Activated naive CD8-positive, alpha-beta T cell treated with anti-CD3 and anti-CD28 coated beads for 36 hours (primary cell): ENCODE measurements at regions not wholly inside any gene's neighbourhood (a gene's known extent, or its start where the extent isn't known, plus 50 kb on each side); places are given as distances from the start of the nearest gene placed in this dataset.
"Not testable (repeated sequence)": the region's sequence is repeated elsewhere in the genome, so short reads cannot be mapped to it uniquely, and the experiment has no call there.

Experiments used
- DNase-seq: peaks from one replicate; pipeline ENCODE4 v3.0.0; 2021
- H3K27ac Mint-ChIP-seq: one replicate; pipeline ENCODE4 v1.8.0; 2022; ENCODE audit warnings: mild to moderate bottlenecking, moderate library complexity, mixed read lengths
- H3K27me3 Mint-ChIP-seq: one replicate; pipeline ENCODE4 v1.8.0; 2022; ENCODE audit warnings: mild to moderate bottlenecking, mixed read lengths
- H3K36me3 Mint-ChIP-seq: one replicate; pipeline ENCODE4 v1.8.0; 2021; ENCODE audit warnings: mild to moderate bottlenecking, mixed read lengths
- H3K4me1 Mint-ChIP-seq: one replicate; pipeline ENCODE4 v1.8.0; 2021; ENCODE audit warnings: mixed read lengths
- H3K4me3 Mint-ChIP-seq: one replicate; pipeline ENCODE4 v1.8.0; 2022; ENCODE audit warnings: mild to moderate bottlenecking, moderate library complexity, mixed read lengths
- H3K9me3 Mint-ChIP-seq: one replicate; pipeline ENCODE4 v1.8.0; 2022; ENCODE audit warnings: mixed read lengths

DNA sequence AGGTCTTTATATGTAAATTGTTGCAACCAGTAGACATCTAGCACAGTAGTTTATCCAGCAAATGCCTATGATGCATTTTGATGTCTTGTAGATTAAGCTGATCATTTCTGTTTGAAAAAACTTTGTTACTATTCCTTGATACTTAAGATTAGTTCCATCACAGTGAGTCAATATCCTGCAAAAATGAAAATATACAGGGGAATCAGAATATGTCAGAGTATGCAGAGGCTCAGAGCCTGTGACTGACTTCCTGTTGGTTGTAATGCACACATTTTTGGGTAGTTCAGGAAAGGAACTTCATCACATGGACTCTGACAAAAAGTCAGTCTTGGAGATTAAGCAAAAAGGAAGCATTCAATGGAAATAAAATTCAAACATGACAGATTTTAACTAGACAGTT, 815.5 kb downstream of the FAT4 start:
- Mint-ChIP-seq H3K4me1 (no peaks in the 10 kb centered on the region), H3K4me3 (no peak overlapping the region)

GRCh38 chr4:126136922-126137781, 822.4 kb downstream of the FAT4 start:
- Mint-ChIP-seq H3K4me1 (no peaks in the 10 kb centered on the region), H3K9me3 (peaks cover 3% of the 10 kb centered on the region), H3K27ac (no peak overlapping the region), H3K27me3 (no peaks in the 10 kb centered on the region), H3K4me3 (no peak overlapping the region), H3K36me3 (no peaks in the 10 kb centered on the region)
- no peak for DNase-seq

More for the DNA sequence above, 815.5 kb downstream of the FAT4 start:
- no peak for DNase-seq
- Mint-ChIP-seq H3K9me3 (peaks cover 1% of the 10 kb centered on the region), H3K27me3 (no peaks in the 10 kb centered on the region), H3K36me3 (no peaks in the 10 kb centered on the region), H3K27ac (no peak overlapping the region)

DNA sequence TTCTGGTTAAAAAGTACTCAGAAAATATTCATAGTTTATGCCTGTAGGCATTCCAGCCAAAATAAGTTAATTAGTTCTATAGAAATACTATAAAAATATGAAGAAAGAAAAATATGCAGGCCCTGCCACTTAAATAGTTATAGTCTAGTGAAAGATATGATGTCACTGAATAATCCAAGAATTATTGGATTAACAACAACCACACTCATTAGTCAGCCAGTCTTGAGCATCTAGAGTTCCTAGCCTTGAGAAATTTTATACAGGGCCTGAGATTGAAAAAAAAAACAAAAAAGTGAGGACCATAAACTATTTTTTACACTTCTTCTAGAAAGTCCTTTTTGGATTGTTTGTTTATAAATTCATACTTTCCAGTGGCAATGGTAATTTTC, 823.0 kb downstream of the FAT4 start:
- Mint-ChIP-seq H3K9me3 (peaks cover 3% of the 10 kb centered on the region), H3K4me3 (no peak overlapping the region), H3K4me1 (no peaks in the 10 kb centered on the region), H3K27me3 (no peaks in the 10 kb centered on the region), H3K27ac (no peak overlapping the region), H3K36me3 (no peaks in the 10 kb centered on the region)
- no peak for DNase-seq

- Mint-ChIP-seq H3K36me3 (no peaks in the 10 kb centered on the region), H3K27me3 (no peaks in the 10 kb centered on the region), H3K27ac (no peak overlapping the region), H3K9me3 (peaks cover 4% of the 10 kb centered on the region), H3K4me3 (no peak overlapping the region), H3K4me1 (no peaks in the 10 kb centered on the region)
- DNase-seq, result no peak
Observed at GRCh38 chr4:126144543-126145237, 829.9 kb downstream of the FAT4 start.

DNA sequence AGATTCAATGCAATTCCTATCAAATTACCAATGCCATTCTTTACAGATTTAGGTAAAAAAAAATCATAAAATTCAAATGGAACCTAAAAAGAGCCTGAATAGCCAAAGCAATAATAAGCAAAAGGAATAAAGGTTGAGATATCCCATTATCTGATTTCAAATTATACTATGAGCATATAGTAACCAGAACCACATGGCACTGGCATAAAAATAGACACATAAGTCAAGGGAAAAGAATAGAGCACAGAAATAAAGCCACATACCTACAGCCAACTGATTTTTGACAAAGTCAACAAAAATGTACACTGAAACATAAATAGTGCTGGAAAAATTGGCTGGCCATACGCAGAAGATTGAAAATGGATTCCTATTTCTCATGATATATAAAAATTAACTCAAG, 853.7 kb downstream of the FAT4 start:
- H3K9me3 Mint-ChIP-seq, result peaks cover 1% of the 10 kb centered on the region
- H3K4me1 Mint-ChIP-seq, result no peaks in the 10 kb centered on the region
- H3K4me3 Mint-ChIP-seq, result no peak overlapping the region
- no peak overlapping the region for H3K27ac Mint-ChIP-seq
- no peaks in the 10 kb centered on the region for H3K27me3 Mint-ChIP-seq
- no peak for DNase-seq
- H3K36me3 Mint-ChIP-seq, result no peaks in the 10 kb centered on the region

DNA sequence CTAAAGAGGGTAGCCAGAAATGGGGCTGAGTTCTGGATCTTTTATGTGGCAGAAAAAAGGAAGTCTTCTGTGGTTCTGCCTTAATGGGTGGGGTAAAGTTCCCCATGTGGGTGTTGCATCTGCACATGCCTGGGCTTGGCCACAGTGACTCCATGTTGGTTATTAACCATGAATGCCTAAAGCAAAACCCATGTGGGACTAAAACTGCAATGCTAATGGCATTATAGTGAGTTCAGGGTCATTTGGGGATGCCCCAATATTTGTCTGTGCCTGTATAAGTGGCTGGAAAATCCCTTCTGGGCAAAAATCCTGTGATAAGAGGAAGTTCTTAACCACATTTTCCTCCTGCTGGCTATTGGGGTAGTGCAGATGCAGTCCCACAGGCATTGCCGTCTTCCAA, 857.4 kb downstream of the FAT4 start:
- no peak overlapping the region for H3K4me3 Mint-ChIP-seq
- H3K27ac Mint-ChIP-seq, result no peak overlapping the region
- no peaks in the 10 kb centered on the region for H3K27me3 Mint-ChIP-seq
- no peaks in the 10 kb centered on the region for H3K4me1 Mint-ChIP-seq
- no peak for DNase-seq
- H3K36me3 Mint-ChIP-seq, result no peaks in the 10 kb centered on the region
- H3K9me3 Mint-ChIP-seq, result peaks cover 5% of the 10 kb centered on the region

- Mint-ChIP-seq H3K4me3 (no peak overlapping the region), H3K27ac (no peak overlapping the region), H3K4me1 (no peaks in the 10 kb centered on the region), H3K9me3 (peaks cover 6% of the 10 kb centered on the region), H3K36me3 (no peaks in the 10 kb centered on the region), H3K27me3 (no peaks in the 10 kb centered on the region)
- no peak for DNase-seq
Observed at GRCh38 chr4:126174627-126175026, 859.9 kb downstream of the FAT4 start.

DNA sequence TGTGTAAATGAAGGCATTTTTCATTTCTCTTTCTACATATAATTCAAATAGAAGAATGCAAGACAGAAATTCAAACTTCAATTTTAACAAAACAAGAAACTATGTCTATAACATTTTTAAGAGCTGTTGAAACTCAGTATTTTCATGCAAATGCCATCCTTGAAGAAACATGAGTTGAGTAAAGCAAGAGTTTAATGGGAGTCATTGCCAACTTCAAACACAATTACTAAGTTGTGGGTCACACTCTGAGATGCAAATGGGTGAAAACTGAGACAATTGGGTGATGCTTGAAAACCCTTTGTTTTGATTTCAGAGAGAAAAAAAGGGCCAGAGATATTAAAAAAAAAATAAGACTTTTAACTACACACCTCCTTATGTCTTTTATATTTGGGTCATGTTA, 865.9 kb downstream of the FAT4 start:
- Mint-ChIP-seq H3K36me3 (no peaks in the 10 kb centered on the region), H3K27me3 (no peaks in the 10 kb centered on the region), H3K9me3 (peaks cover 14% of the 10 kb centered on the region), H3K27ac (no peak overlapping the region), H3K4me3 (no peak overlapping the region), H3K4me1 (no peaks in the 10 kb centered on the region)
- DNase-seq, result no peak

GRCh38 chr4:126182336-126182735, 867.6 kb downstream of the FAT4 start:
- Mint-ChIP-seq H3K27ac (no peak overlapping the region), H3K9me3 (peaks cover 8% of the 10 kb centered on the region), H3K4me3 (no peak overlapping the region), H3K36me3 (no peaks in the 10 kb centered on the region), H3K4me1 (no peaks in the 10 kb centered on the region), H3K27me3 (no peaks in the 10 kb centered on the region)
- no peak for DNase-seq

DNA sequence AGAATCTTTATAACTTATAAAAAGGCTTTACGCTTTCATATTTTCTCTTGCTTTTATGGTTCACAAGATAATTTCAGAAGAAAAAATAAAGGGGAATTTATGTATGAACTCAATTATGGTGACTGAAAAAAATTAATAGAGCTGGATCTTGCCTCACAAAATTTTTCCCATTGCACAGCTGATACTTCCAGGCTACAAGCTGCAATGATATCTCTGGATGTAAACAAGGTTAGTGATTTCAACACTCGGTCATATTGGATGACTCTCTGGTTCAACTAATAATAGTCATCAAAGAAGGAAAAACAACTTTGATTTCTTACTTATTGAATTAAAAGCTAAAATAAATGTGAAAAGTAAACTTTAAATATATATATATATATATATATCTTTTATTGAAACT, 868.0 kb downstream of the FAT4 start:
- no peak for DNase-seq
- Mint-ChIP-seq H3K27me3 (no peaks in the 10 kb centered on the region), H3K4me3 (no peak overlapping the region), H3K4me1 (no peaks in the 10 kb centered on the region), H3K27ac (no peak overlapping the region), H3K9me3 (peaks cover 8% of the 10 kb centered on the region), H3K36me3 (no peaks in the 10 kb centered on the region)

GRCh38 chr4:126183206-126183605, 868.5 kb downstream of the FAT4 start:
- Mint-ChIP-seq H3K36me3 (no peaks in the 10 kb centered on the region), H3K9me3 (peaks cover 8% of the 10 kb centered on the region), H3K27me3 (no peaks in the 10 kb centered on the region), H3K4me1 (no peaks in the 10 kb centered on the region), H3K4me3 (no peak overlapping the region), H3K27ac (no peak overlapping the region)
- no peak for DNase-seq

DNA sequence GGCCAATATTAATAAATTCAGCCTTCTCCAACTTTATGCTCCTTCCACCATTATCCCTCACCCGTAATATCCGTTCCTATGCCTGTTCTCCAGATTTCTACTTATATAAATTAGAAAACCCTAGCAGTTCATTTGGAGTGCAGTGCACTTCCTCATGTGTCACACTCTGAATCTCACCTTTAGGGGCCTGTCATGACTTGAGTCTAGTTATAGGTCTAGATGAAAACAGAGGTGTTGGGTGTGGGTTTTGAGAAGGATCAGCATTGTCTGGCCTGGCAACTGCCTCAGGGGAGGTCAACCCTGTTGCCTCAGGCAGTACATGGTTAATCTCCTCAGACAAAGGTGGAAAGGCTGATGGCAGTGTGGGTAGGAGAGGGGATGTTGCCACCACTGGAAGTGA, 876.8 kb downstream of the FAT4 start:
- no peaks in the 10 kb centered on the region for H3K36me3 Mint-ChIP-seq
- peaks cover 2% of the 10 kb centered on the region for H3K9me3 Mint-ChIP-seq
- no peak overlapping the region for H3K27ac Mint-ChIP-seq
- H3K4me3 Mint-ChIP-seq, result no peak overlapping the region
- H3K27me3 Mint-ChIP-seq, result no peaks in the 10 kb centered on the region
- DNase-seq, result no peak
- H3K4me1 Mint-ChIP-seq, result no peaks in the 10 kb centered on the region

DNA sequence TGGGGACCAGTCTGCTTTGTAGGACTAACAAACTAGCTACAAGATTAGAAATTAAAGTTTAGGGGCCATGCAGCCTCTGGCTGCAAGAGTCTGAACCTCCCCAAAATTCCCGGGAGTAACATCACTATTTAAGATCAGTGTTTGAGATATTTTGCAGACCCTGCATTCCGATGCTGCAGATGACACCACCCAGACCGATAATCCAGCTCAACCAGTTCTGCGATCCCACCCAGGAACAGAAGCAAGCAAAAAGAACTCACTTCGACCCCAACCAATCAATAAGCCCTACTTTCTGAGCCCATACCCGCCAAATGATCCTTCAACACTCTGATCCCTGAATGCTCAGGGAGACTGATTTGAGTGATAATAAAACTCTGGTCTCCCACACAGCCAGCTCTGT, 877.8 kb downstream of the FAT4 start:
- Mint-ChIP-seq H3K36me3 (no peaks in the 10 kb centered on the region), H3K27me3 (no peaks in the 10 kb centered on the region), H3K9me3 (peaks cover 2% of the 10 kb centered on the region), H3K27ac (no peak overlapping the region), H3K4me3 (no peak overlapping the region), H3K4me1 (no peaks in the 10 kb centered on the region)
- no peak for DNase-seq

DNA sequence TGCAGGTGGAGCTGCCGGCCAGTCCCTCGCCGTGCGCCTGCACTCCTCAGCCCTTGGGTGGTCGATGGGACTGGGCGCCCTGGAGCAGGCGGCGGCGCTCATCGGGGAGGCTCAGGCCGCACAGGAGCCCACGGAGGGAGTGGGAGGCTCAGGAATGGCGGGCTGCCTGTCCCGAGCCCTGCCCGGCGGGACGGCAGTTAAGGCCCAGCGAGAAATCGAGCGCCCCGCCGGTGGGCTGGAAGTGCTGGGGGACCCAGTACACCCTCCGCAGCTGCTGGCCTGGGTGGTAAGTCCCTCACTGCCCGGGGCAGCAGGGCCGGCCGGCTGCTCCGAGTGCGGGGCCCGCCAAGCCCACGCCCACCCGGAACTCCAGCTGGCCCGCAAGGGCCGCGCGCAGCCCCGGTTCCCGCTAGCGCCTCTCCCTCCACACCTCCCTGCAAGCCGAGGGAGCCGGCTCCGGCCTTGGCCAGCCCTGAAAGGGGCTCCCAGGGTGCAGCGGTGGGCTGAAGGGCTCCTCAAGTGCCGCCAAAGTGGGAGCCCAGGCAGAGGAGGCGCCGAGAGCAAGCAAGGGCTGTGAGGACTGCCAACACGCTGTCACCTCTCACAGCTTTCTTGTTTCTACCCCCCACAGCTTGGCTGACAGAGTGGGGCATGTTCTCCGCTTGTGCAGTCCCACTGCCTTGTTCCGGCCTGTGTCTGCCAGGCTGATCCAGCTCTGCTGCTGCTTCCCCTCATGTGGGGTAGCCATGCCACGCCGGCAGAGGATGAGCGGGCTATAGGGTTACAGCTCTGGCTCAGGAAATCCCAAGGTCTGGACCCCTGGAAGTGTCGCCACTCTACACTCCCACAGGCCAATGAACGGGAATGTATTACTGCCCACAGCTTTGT, 886.7 kb downstream of the FAT4 start:
- H3K36me3 Mint-ChIP-seq, H3K27ac Mint-ChIP-seq, H3K4me1 Mint-ChIP-seq, DNase-seq, H3K4me3 Mint-ChIP-seq, H3K9me3 Mint-ChIP-seq, H3K27me3 Mint-ChIP-seq: not testable (repeated sequence)

GRCh38 chr4:126202226-126202625, 887.5 kb downstream of the FAT4 start:
- H3K27ac Mint-ChIP-seq, result no peak overlapping the region
- H3K9me3 Mint-ChIP-seq, result peaks cover 5% of the 10 kb centered on the region
- DNase-seq, result no peak
- H3K4me1 Mint-ChIP-seq, result no peaks in the 10 kb centered on the region
- H3K27me3 Mint-ChIP-seq, result no peaks in the 10 kb centered on the region
- H3K36me3 Mint-ChIP-seq, result no peaks in the 10 kb centered on the region
- H3K4me3 Mint-ChIP-seq, result no peak overlapping the region
